Eye (tissue), 1 donor: ENCODE measurements at regions not wholly inside any gene's neighbourhood (a gene's known extent, or its start where the extent isn't known, plus 50 kb on each side); places are given as distances from the start of the nearest gene placed in this dataset.
"Not testable (repeated sequence)": the region's sequence is repeated elsewhere in the genome, so short reads cannot be mapped to it uniquely, and the experiment has no call there.

ENCODE experiments used
- DNase-seq: peaks from one replicate; pipeline ENCODE4 v3.0.0-alpha.2; 2015

GRCh38 chr10:5576780-5577624 is 52.2 kb downstream of the CALML3 start:
- no peak for DNase-seq

- DNase-seq = not testable (repeated sequence)
These were observed 55.3 kb downstream of the CALML3 start for GRCh38 chr10:5580038-5580428.

- no peak for DNase-seq
These were observed 57.2 kb downstream of the CALML3 start for GRCh38 chr10:5581670-5582566.

GRCh38 chr10:5582736-5583135 is 58.0 kb downstream of the CALML3 start:
- no peak for DNase-seq

- peak; percentile 91 for DNase-seq
These were observed 58.9 kb downstream of the CALML3 start for GRCh38 chr10:5583525-5584175.

GRCh38 chr10:5584895-5585516 is 60.2 kb downstream of the CALML3 start:
- peak; percentile 18 for DNase-seq

GRCh38 chr10:5585517-5586206 is 60.9 kb downstream of the CALML3 start:
- DNase-seq = peak; percentile 59

GRCh38 chr10:5587151-5588079 is 62.7 kb downstream of the CALML3 start:
- peak; percentile 69 for DNase-seq

- DNase-seq = no peak
These were observed 63.3 kb downstream of the CALML3 start for GRCh38 chr10:5588080-5588453.

- DNase-seq = no peak
These were observed 63.8 kb downstream of the CALML3 start for GRCh38 chr10:5588603-5589002.
